ENCODE measurements at regions not wholly inside any gene's neighbourhood (a gene's known extent, or its start where the extent isn't known, plus 50 kb on each side); places are given as distances from the start of the nearest gene placed in this dataset.

DNA sequence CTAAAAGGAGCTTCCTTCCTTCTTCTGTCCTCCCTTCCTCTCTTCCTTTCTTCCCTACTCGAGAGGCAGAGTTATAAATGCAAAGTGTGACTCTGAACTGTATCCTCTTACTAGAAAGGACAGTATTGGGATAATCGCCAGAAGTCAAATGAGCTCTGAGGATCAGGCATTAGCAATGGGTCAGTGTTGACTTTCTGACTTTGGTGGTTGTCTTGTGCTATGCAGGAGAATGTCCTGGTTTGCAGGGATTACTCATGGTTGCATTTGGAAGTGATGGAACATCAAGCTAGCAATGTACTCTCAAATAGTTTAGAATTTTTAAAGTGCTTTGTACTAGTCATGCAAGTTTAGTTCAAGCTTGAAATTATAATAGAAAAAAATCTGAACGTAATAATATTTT, 115.6 kb downstream of the TXNL1 start:
- H3K4me1 Mint-ChIP-seq: no peaks in the 10 kb centered on the region
- H3K27me3 Mint-ChIP-seq (ENCODE audit: low read depth): peaks cover 5% of the 10 kb centered on the region
- TF ChIP-seq, protein P1, sequence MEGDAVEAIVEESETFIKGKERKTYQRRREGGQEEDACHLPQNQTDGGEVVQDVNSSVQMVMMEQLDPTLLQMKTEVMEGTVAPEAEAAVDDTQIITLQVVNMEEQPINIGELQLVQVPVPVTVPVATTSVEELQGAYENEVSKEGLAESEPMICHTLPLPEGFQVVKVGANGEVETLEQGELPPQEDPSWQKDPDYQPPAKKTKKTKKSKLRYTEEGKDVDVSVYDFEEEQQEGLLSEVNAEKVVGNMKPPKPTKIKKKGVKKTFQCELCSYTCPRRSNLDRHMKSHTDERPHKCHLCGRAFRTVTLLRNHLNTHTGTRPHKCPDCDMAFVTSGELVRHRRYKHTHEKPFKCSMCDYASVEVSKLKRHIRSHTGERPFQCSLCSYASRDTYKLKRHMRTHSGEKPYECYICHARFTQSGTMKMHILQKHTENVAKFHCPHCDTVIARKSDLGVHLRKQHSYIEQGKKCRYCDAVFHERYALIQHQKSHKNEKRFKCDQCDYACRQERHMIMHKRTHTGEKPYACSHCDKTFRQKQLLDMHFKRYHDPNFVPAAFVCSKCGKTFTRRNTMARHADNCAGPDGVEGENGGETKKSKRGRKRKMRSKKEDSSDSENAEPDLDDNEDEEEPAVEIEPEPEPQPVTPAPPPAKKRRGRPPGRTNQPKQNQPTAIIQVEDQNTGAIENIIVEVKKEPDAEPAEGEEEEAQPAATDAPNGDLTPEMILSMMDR (IDR thresholded peaks at IDR 0.05; ENCODE audit: unreplicated experiment in 3 of 3): no peak
- H3K9me3 Mint-ChIP-seq: peaks cover 13% of the 10 kb centered on the region
- no peak overlapping the region for H3K4me3 Mint-ChIP-seq
- H3K27ac Mint-ChIP-seq: no peak overlapping the region
- no peaks in the 10 kb centered on the region for H3K36me3 Mint-ChIP-seq (ENCODE audit: low read depth)

DNA sequence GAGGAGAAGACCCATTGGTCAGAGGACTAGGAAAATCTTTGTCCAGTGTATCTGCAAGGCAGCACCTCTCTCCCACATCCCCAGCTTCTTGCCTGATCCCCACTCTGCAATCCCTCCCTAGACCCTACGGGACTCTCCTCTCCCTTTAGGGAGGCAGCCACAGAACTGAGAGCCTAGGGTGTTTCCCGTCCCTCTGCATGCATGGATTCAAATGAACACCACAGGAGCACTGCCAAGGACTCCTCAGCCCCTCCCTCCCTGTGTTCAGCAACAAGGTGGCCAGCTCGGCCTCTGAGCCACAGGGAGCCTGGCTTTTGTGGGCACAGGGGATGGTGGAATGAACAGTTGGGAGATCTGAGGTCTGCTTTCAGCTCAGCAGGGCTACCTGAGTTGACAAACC, 117.1 kb downstream of the TXNL1 start:
- TF ChIP-seq, protein P1 (IDR thresholded peaks at IDR 0.05; ENCODE audit: unreplicated experiment in 3 of 3): no peak
- peaks cover 8% of the 10 kb centered on the region for H3K4me1 Mint-ChIP-seq
- H3K27ac Mint-ChIP-seq: no peak overlapping the region
- H3K4me3 Mint-ChIP-seq: no peak overlapping the region
- H3K9me3 Mint-ChIP-seq: peaks cover 8% of the 10 kb centered on the region
- H3K36me3 Mint-ChIP-seq (ENCODE audit: low read depth): no peaks in the 10 kb centered on the region
- peaks cover 5% of the 10 kb centered on the region for H3K27me3 Mint-ChIP-seq (ENCODE audit: low read depth)

DNA sequence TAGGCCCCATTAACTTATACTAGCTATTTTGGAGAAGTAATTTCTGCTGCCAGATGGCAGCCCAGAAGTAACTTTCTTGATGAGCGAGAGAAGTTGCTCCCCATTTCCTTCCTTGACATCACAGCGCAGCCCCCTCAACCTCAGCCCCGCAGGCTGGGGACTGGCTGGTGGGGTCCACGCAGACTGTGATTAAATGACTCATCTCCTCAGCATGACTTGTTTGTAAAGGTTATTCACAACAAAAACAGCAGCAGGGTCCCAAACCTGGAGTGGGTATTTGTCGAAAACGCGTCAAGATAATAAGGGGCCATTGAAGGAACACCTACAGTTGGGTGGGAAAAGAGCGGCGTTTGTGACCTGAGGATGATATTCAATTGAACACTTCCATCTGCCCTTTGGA, 120.6 kb downstream of the TXNL1 start:
- Mint-ChIP-seq H3K27ac (no peak overlapping the region), H3K36me3 (ENCODE audit: low read depth) (no peaks in the 10 kb centered on the region), H3K4me1 (peaks cover 12% of the 10 kb centered on the region), H3K9me3 (no peaks in the 10 kb centered on the region), H3K27me3 (ENCODE audit: low read depth) (no peaks in the 10 kb centered on the region), H3K4me3 (no peak overlapping the region)
- TF ChIP-seq, protein P1 (IDR thresholded peaks at IDR 0.05; ENCODE audit: unreplicated experiment in 3 of 3): no peak

DNA sequence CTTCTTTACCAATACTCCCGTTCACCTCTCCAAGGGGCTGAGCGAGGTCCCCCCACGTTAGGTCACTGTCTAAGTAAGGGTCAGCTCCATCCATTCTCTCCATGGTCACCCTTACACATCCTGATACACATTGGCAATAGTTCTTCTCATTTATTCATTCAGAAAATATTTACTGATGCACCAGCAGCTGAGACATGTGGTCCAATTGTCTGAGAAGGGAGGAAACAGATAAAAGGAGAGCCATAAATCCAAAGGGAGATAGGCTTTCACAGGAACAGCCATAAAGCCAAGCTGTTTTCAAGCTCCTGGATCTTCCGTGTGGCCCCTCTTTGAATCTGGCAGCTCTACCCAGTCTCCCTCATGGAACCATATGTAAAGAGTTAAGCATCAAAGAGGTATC, 121.2 kb downstream of the TXNL1 start:
- peaks cover 12% of the 10 kb centered on the region for H3K4me1 Mint-ChIP-seq
- TF ChIP-seq, protein P1 (IDR thresholded peaks at IDR 0.05; ENCODE audit: unreplicated experiment in 3 of 3): no peak
- H3K27ac Mint-ChIP-seq: peak overlapping the region in 2 of 3 experiments; percentile 43 to 48
- no peaks in the 10 kb centered on the region for H3K27me3 Mint-ChIP-seq (ENCODE audit: low read depth)
- no peaks in the 10 kb centered on the region for H3K36me3 Mint-ChIP-seq (ENCODE audit: low read depth)
- no peak overlapping the region for H3K4me3 Mint-ChIP-seq
- no peaks in the 10 kb centered on the region for H3K9me3 Mint-ChIP-seq

DNA sequence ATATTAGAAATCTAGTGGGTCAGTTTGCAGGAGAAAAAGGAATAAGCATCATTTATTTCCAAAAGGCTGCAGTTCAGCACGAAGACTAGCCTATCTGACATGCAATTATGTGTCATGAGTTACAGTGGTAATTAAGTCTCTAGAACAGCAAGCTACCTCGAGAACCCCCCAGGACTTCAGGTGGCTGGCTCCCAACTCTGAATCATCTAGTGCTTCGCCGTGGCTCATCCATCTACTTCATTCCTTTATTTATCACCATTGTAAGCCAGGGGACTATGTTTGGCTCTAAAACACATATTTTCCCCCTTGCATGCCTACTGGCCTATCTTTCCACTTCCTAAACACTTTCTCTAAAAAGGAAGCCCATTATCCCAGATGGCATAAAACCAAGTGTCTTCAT, 121.6 kb downstream of the TXNL1 start:
- Mint-ChIP-seq H3K27me3 (ENCODE audit: low read depth) (no peaks in the 10 kb centered on the region), H3K4me3 (no peak overlapping the region), H3K4me1 (peaks cover 12% of the 10 kb centered on the region), H3K27ac (peak overlapping the region in 2 of 3 experiments; percentile 43 to 48), H3K9me3 (no peaks in the 10 kb centered on the region), H3K36me3 (ENCODE audit: low read depth) (no peaks in the 10 kb centered on the region)
- TF ChIP-seq, protein P1 (IDR thresholded peaks at IDR 0.05; ENCODE audit: unreplicated experiment in 3 of 3): no peak

DNA sequence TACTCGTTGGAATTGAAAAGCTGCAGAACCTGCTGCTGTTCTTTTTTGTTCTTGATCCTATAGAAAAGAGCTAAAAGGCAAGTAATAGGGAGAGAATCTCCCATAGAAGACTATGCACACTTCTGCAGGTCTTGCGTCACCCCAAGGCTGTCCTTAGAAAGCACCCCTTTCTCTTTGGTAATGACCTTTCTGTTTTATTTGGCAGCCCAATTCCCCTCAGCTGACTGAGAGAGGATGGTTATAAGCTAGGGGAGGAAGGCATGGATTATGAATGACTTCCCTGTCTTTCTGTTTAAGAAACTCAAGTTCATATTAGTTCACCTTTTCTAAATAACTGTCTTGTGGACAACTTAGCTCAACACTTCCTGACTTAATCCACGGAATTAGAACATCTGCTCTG, 122.9 kb downstream of the TXNL1 start:
- H3K27me3 Mint-ChIP-seq (ENCODE audit: low read depth): peaks cover under 1% of the 10 kb centered on the region
- no peaks in the 10 kb centered on the region for H3K36me3 Mint-ChIP-seq (ENCODE audit: low read depth)
- H3K27ac Mint-ChIP-seq: no peak overlapping the region
- no peak overlapping the region for H3K4me3 Mint-ChIP-seq
- H3K4me1 Mint-ChIP-seq: peaks cover 12% of the 10 kb centered on the region
- H3K9me3 Mint-ChIP-seq: no peaks in the 10 kb centered on the region
- TF ChIP-seq, protein P1 (IDR thresholded peaks at IDR 0.05; ENCODE audit: unreplicated experiment in 3 of 3): no peak

All from nephron (organoid).